Gastrocnemius medialis (tissue), 4 donors: ENCODE measurements at regions not wholly inside any gene's neighbourhood (a gene's known extent, or its start where the extent isn't known, plus 50 kb on each side); places are given as distances from the start of the nearest gene placed in this dataset.

ENCODE experiments used
- CTCF ChIP-seq, 5 experiments: fragments of 450-650 bp in 3 of 5; fragments of 200-600 bp in 2 of 5; sonication (generic) in 2 of 5; IDR thresholded peaks in 4 of 5; conservative IDR thresholded peaks in 1 of 5; 1 replicate in 4 of 5; 2 replicates in 1 of 5; pipeline ENCODE4 v1.5.1; 2016 to 2019; ENCODE audit warnings: antibody characterized with exemption in 5 of 5, mild to moderate bottlenecking in 3 of 5, moderate library complexity in 3 of 5
- POLR2A ChIP-seq, 2 donors: fragments of 450-650 bp; IDR thresholded peaks; one replicate each; pipeline ENCODE4 v1.6.1; 2017; ENCODE audit warnings: antibody characterized with exemption in 2 of 2, mild to moderate bottlenecking in 2 of 2, moderate library complexity in 2 of 2

DNA sequence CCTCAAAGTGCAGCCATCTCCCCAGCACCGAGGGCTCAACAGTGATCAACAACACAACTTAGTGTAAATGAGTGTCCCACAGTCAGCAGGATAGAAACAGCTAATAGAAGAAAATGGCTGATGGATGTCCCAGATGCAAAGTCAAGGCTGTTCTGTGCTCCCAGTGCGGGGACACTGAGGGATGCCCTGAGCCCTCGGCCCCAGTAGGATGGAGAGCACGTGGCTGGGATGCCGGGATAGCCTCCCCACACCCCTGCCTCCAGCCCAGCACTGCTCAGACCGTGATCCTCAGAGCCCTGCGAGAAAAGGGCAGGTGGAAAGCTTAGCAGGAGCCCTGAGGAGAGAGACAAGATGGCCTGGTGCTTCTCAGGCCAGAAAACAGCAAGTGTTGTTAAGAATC is 243.9 kb upstream of the TCERG1L start:
- no peak for TF ChIP-seq CTCF (IDR thresholded peaks at IDR 0.05 in 4 of 5, conservative IDR thresholded peaks at IDR 0.05 in 1 of 5)
- TF ChIP-seq POLR2A (IDR thresholded peaks at IDR 0.05), result no peak
